Fibroblast of lung (primary cell): ENCODE measurements at regions not wholly inside any gene's neighbourhood (a gene's known extent, or its start where the extent isn't known, plus 50 kb on each side); places are given as distances from the start of the nearest gene placed in this dataset.

Source experiments
- DNase-seq, 2 donors: peaks; one replicate each; pipeline versions ENCODE4 v3.0.0 to v3.0.0-alpha.2; 2010; ENCODE audit warnings: low read depth in 2 of 2
- H2AFZ ChIP-seq: 2 replicates; pipeline ENCODE4 v1.5.1; 2012; ENCODE audit warnings: low read length, control low read depth, inconsistent platforms
- H3K27ac ChIP-seq: 2 replicates; pipeline ENCODE4 v1.5.1; 2011; ENCODE audit warnings: low read length, control low read depth; ENCODE audit not compliant: insufficient read depth
- H3K27me3 ChIP-seq: 2 replicates; pipeline ENCODE4 v1.5.1; 2011; ENCODE audit warnings: mild to moderate bottlenecking, low read length; ENCODE audit not compliant: control insufficient read depth, insufficient read depth
- H3K36me3 ChIP-seq: 2 replicates; pipeline ENCODE4 v1.5.1; 2011; ENCODE audit warnings: low read length; ENCODE audit not compliant: control insufficient read depth, insufficient read depth
- H3K4me1 ChIP-seq: 2 replicates; pipeline ENCODE4 v1.5.1; 2011; ENCODE audit warnings: low read length; ENCODE audit not compliant: control insufficient read depth, insufficient read depth; ENCODE audit errors: extremely low read depth
- H3K4me2 ChIP-seq: 2 replicates; pipeline ENCODE4 v1.5.1; 2011; ENCODE audit warnings: low read length, control low read depth; ENCODE audit not compliant: insufficient read depth; ENCODE audit errors: extremely low read depth
- H3K4me3 ChIP-seq, 4 experiments: fragments of 200-600 bp in 1 of 4; sonication (generic) in 1 of 4; replicated peaks in 1 of 4; 2 replicates each; pipeline ENCODE4 v1.5.1; 2011 to 2016; ENCODE audit warnings: low read length in 4 of 4, low read depth in 3 of 4, mild to moderate bottlenecking in 3 of 4, control low read depth in 2 of 4, inconsistent platforms in 1 of 4, mixed read lengths in 1 of 4; ENCODE audit not compliant: insufficient read depth in 1 of 4; ENCODE audit errors: control extremely low read depth in 1 of 4
- H3K79me2 ChIP-seq: 2 replicates; pipeline ENCODE4 v1.5.1; 2012; ENCODE audit warnings: mild to moderate bottlenecking, low read length, inconsistent platforms; ENCODE audit not compliant: control insufficient read depth, insufficient read depth
- H3K9ac ChIP-seq: 2 replicates; pipeline ENCODE4 v1.5.1; 2011; ENCODE audit warnings: mild to moderate bottlenecking, low read length, control low read depth; ENCODE audit not compliant: insufficient read depth
- H3K9me3 ChIP-seq: 2 replicates; pipeline ENCODE4 v1.5.1; 2012; ENCODE audit warnings: low read depth, low read length; ENCODE audit not compliant: control insufficient read depth, insufficient read depth
- H4K20me1 ChIP-seq: 2 replicates; pipeline ENCODE4 v1.5.1; 2011; ENCODE audit warnings: low read length; ENCODE audit not compliant: control insufficient read depth, insufficient read depth; ENCODE audit errors: extremely low read depth
- CTCF ChIP-seq, 2 donors: IDR thresholded peaks in 1 of 2; conservative IDR thresholded peaks in 1 of 2; 1 replicate in 1 of 2; 2 replicates in 1 of 2; pipeline ENCODE4 v1.5.1; 2011 to 2012; ENCODE audit warnings: low read length in 2 of 2, control low read depth in 1 of 2, inconsistent platforms in 1 of 2, low read depth in 1 of 2, mild to moderate bottlenecking in 1 of 2
- EZH2 ChIP-seq: IDR thresholded peaks from 2 replicates; pipeline ENCODE4 v1.5.1; 2012; ENCODE audit warnings: low read length, control low read depth, mild to moderate bottlenecking; ENCODE audit errors: missing control alignments

- Histone ChIP-seq H3K4me1 (no peaks in the 10 kb centered on the region), H3K79me2 (no peaks in the 10 kb centered on the region), H3K27me3 (no peaks in the 10 kb centered on the region), H3K27ac (no peak overlapping the region), H3K4me2 (no peak overlapping the region), H3K4me3 (no peak overlapping the region), H3K36me3 (no peaks in the 10 kb centered on the region), H2AFZ (no peak overlapping the region), H3K9me3 (no peaks in the 10 kb centered on the region), H4K20me1 (no peaks in the 10 kb centered on the region), H3K9ac (no peak overlapping the region)
- TF ChIP-seq EZH2, result no peak
- TF ChIP-seq CTCF (conservative IDR thresholded peaks at IDR 0.05 in 1 of 2, IDR thresholded peaks at IDR 0.05 in 1 of 2; ENCODE audit: low read depth in 1 of 2, low read length in 2 of 2), result no peak
- DNase-seq, result no peak
These were observed 119.1 kb upstream of the CHORDC1 start for GRCh38 chr11:90341986-90342385.

GRCh38 chr11:90332415-90332814, 109.6 kb upstream of the CHORDC1 start:
- H3K9me3 ChIP-seq, result no peaks in the 10 kb centered on the region
- H3K79me2 ChIP-seq, result no peaks in the 10 kb centered on the region
- no peak overlapping the region for H3K9ac ChIP-seq
- TF ChIP-seq EZH2 (no peak), CTCF (conservative IDR thresholded peaks at IDR 0.05 in 1 of 2, IDR thresholded peaks at IDR 0.05 in 1 of 2; ENCODE audit: low read depth in 1 of 2, low read length in 2 of 2) (no peak)
- no peaks in the 10 kb centered on the region for H4K20me1 ChIP-seq
- no peaks in the 10 kb centered on the region for H3K27me3 ChIP-seq
- no peak overlapping the region for H3K4me2 ChIP-seq
- H3K36me3 ChIP-seq, result no peaks in the 10 kb centered on the region
- H3K4me1 ChIP-seq, result no peaks in the 10 kb centered on the region
- no peak overlapping the region for H3K27ac ChIP-seq
- no peak overlapping the region for H3K4me3 ChIP-seq
- DNase-seq, result no peak
- no peak overlapping the region for H2AFZ ChIP-seq

- Histone ChIP-seq H3K9me3 (no peaks in the 10 kb centered on the region), H3K36me3 (no peaks in the 10 kb centered on the region), H3K4me3 (no peak overlapping the region), H3K27ac (no peak overlapping the region), H3K4me1 (no peaks in the 10 kb centered on the region), H2AFZ (no peak overlapping the region), H3K9ac (no peak overlapping the region), H3K27me3 (no peaks in the 10 kb centered on the region), H4K20me1 (no peaks in the 10 kb centered on the region), H3K79me2 (no peaks in the 10 kb centered on the region), H3K4me2 (no peak overlapping the region)
- DNase-seq, result no peak
- no peak for TF ChIP-seq EZH2
These were observed 107.8 kb upstream of the CHORDC1 start for GRCh38 chr11:90330632-90331031.

GRCh38 chr11:90329043-90329442, 106.2 kb upstream of the CHORDC1 start:
- Histone ChIP-seq H3K4me3 (no peak overlapping the region), H3K9ac (no peak overlapping the region), H3K4me2 (no peak overlapping the region), H3K4me1 (no peaks in the 10 kb centered on the region), H3K9me3 (no peaks in the 10 kb centered on the region), H3K27ac (no peak overlapping the region), H3K27me3 (no peaks in the 10 kb centered on the region), H2AFZ (no peak overlapping the region), H3K79me2 (no peaks in the 10 kb centered on the region), H4K20me1 (no peaks in the 10 kb centered on the region), H3K36me3 (no peaks in the 10 kb centered on the region)
- no peak for DNase-seq
- no peak for TF ChIP-seq EZH2
- no peak for TF ChIP-seq CTCF (conservative IDR thresholded peaks at IDR 0.05 in 1 of 2, IDR thresholded peaks at IDR 0.05 in 1 of 2; ENCODE audit: low read depth in 1 of 2, low read length in 2 of 2)
